Progenitor cell of endocrine pancreas (in vitro differentiated cells): ENCODE measurements at regions not wholly inside any gene's neighbourhood (a gene's known extent, or its start where the extent isn't known, plus 50 kb on each side); places are given as distances from the start of the nearest gene placed in this dataset.

Source experiments
- DNase-seq: peaks from one replicate; pipeline ENCODE4 v3.0.0; 2021; ENCODE audit warnings: low spot score; ENCODE audit not compliant: unreplicated experiment
- H3K27ac Mint-ChIP-seq: 2 replicates; pipeline ENCODE4 v1.8.0; 2021; ENCODE audit warnings: mild to moderate bottlenecking, moderate library complexity, mixed read lengths
- H3K27me3 Mint-ChIP-seq: 2 replicates; pipeline ENCODE4 v1.8.0; 2021; ENCODE audit warnings: mixed read lengths
- H3K36me3 Mint-ChIP-seq: 2 replicates; pipeline ENCODE4 v1.8.0; 2022; ENCODE audit warnings: mixed read lengths; ENCODE audit not compliant: insufficient read depth
- H3K4me1 Mint-ChIP-seq: 2 replicates; pipeline ENCODE4 v1.8.0; 2021; ENCODE audit warnings: low read depth, mixed read lengths
- H3K4me3 Mint-ChIP-seq: 2 replicates; pipeline ENCODE4 v1.8.0; 2021; ENCODE audit warnings: low read depth, mild to moderate bottlenecking, moderate library complexity, mixed read lengths
- H3K9me3 Mint-ChIP-seq: 2 replicates; pipeline ENCODE4 v1.8.0; 2021; ENCODE audit warnings: low read depth, mixed read lengths
- CTCF ChIP-seq: fragments of 200-600 bp; sonication (generic); IDR thresholded peaks from one replicate; pipeline ENCODE4 v1.5.0; 2021; ENCODE audit warnings: antibody characterized with exemption, mild to moderate bottlenecking; ENCODE audit not compliant: unreplicated experiment

DNA sequence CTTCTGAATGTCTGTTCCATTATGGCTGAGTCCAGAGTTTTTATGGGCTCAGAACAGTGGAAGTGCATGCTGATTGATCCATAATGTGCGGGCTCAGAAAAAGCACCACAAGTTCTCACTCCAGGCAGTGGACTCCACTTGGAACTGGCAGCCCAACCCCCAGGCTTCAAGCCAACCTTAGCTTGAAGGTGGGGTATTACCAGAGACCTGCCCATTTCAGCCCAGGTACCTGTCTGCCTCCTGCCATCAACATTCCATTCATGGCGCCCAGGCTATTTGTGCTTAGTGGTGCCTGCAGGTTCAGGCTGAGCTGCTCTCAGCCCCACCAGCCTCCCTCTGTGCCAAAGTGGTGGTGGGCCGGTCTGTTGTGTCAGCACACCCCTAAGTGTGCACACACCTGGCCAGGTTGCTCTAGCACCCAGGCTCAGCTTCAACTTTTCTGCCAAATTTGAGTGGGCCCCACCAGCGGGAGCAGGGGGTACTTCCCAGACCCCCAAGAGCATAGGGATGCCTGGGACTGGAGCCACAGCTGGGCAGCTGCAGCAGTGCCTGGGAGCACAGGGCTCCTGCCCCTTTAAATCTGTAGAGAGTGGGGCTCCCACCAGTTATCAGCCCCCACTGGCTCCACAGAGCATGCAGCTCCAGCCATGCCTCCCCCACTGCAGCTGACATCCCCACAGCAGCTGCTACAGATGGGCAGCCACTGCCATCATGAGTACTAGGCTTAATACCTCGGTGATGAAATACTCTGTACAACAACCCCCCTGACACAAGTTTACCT, 1025.3 kb downstream of the PCDH19 start:
- H3K9me3 Mint-ChIP-seq = peaks cover 18% of the 10 kb centered on the region
- no peak for DNase-seq
- no peak for TF ChIP-seq CTCF
- H3K36me3 Mint-ChIP-seq = no peaks in the 10 kb centered on the region
- H3K4me3 Mint-ChIP-seq = no peak overlapping the region
- no peaks in the 10 kb centered on the region for H3K27me3 Mint-ChIP-seq
- no peaks in the 10 kb centered on the region for H3K4me1 Mint-ChIP-seq
- H3K27ac Mint-ChIP-seq = no peak overlapping the region

DNA sequence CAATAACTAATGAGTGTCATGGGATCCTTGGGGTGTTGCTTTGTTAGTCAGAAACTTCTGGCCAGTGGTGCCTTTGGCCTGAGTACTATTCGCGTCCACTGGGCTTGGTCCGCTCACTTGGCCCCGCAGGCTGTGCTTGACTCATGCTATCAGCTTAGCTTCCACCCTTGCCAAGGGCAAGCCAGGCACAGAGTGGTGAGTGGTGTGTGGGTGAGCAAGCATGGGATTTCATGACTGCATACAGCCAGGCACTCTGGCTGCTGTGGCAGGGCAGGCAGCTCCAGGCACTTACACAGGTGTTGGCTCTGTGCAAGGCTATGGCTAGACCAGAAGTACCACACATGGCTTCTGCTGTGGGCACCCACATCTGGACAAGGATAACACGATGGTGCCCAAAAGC, 1026.3 kb downstream of the PCDH19 start:
- DNase-seq = no peak
- Mint-ChIP-seq H3K36me3 (no peaks in the 10 kb centered on the region), H3K27me3 (no peaks in the 10 kb centered on the region), H3K9me3 (peaks cover 8% of the 10 kb centered on the region), H3K4me1 (no peaks in the 10 kb centered on the region), H3K4me3 (no peak overlapping the region), H3K27ac (no peak overlapping the region)
- no peak for TF ChIP-seq CTCF

- Mint-ChIP-seq H3K27me3 (no peaks in the 10 kb centered on the region), H3K4me3 (no peak overlapping the region), H3K4me1 (peaks cover 2% of the 10 kb centered on the region), H3K36me3 (no peaks in the 10 kb centered on the region), H3K9me3 (no peaks in the 10 kb centered on the region), H3K27ac (no peak overlapping the region)
- DNase-seq = no peak
- TF ChIP-seq CTCF = no peak
Observed at GRCh38 chrX:99371976-99372595, 1038.0 kb downstream of the PCDH19 start.

DNA sequence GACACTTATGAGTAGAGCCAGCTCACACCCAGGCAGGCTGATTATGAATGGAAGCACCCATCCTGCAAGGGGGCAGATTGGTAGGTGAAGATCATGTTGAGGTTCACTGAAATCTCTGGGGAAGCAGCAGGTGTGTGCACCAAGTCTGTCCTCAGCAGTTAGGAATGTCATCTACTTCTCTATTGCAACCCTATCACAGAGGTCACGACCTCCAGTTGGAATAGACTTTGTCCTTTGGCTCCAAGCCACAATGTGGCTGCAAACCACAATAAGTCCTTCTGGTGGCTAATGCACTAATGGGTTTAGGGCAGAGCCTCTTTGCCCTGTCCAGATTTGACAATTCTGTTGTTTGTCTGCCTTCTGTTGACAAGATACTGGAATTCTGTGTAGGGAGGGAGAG, 1056.7 kb downstream of the PCDH19 start:
- Mint-ChIP-seq H3K36me3 (no peaks in the 10 kb centered on the region), H3K4me3 (no peak overlapping the region), H3K9me3 (peaks cover 18% of the 10 kb centered on the region), H3K27ac (no peak overlapping the region), H3K27me3 (no peaks in the 10 kb centered on the region), H3K4me1 (peaks cover 3% of the 10 kb centered on the region)
- TF ChIP-seq CTCF = no peak
- no peak for DNase-seq

GRCh38 chrX:99348256-99348655, 1061.8 kb downstream of the PCDH19 start:
- no peak for DNase-seq
- TF ChIP-seq CTCF = no peak
- H3K9me3 Mint-ChIP-seq = peaks cover 19% of the 10 kb centered on the region
- H3K4me1 Mint-ChIP-seq = peaks cover 2% of the 10 kb centered on the region
- no peak overlapping the region for H3K27ac Mint-ChIP-seq
- no peaks in the 10 kb centered on the region for H3K36me3 Mint-ChIP-seq
- H3K27me3 Mint-ChIP-seq = no peaks in the 10 kb centered on the region
- no peak overlapping the region for H3K4me3 Mint-ChIP-seq
